Ramos (cell line): ENCODE measurements at regions not wholly inside any gene's neighbourhood (a gene's known extent, or its start where the extent isn't known, plus 50 kb on each side); places are given as distances from the start of the nearest gene placed in this dataset.

Experiments used
- in situ Hi-C: fragments of 300-500 bp; cut with MboI; formaldehyde crosslinking; loops from one replicate; pipeline ENCODE4 v1.14.3; 2022; ENCODE audit warnings: low sequenced_read_pairs; ENCODE audit not compliant: unreplicated experiment

GRCh38 chr3:72698154-72698917, 149.9 kb downstream of the SHQ1 start:
- in situ Hi-C loops, result no loop called here

GRCh38 chr3:72697717-72698116, 150.5 kb downstream of the SHQ1 start:
- in situ Hi-C loops, result no loop called here

- in situ Hi-C loops, result no loop called here
Observed at GRCh38 chr3:72696815-72697214, 151.4 kb downstream of the SHQ1 start.

GRCh38 chr3:72694398-72694797, 153.8 kb downstream of the SHQ1 start:
- in situ Hi-C loops, result no loop called here

- in situ Hi-C loops, result no loop called here
Observed at GRCh38 chr3:72692990-72693389, 155.3 kb downstream of the SHQ1 start.

GRCh38 chr3:72690629-72691028, 157.6 kb downstream of the SHQ1 start:
- in situ Hi-C loops, result no loop called here

GRCh38 chr3:72682936-72683452, 165.3 kb downstream of the SHQ1 start:
- in situ Hi-C loops, result no loop called here

- in situ Hi-C loops, result no loop called here
Observed at GRCh38 chr3:72681598-72681997, 166.6 kb downstream of the SHQ1 start.

GRCh38 chr3:72680766-72681165, 167.5 kb downstream of the SHQ1 start:
- in situ Hi-C loops, result no loop called here

GRCh38 chr3:72679540-72680198, 168.6 kb downstream of the SHQ1 start:
- in situ Hi-C loops, result loop anchor here (10.0 kb wide), 1 partner anchor 405 kb away; no protein-coding TSS in a partner anchor

- in situ Hi-C loops, result loop anchor here (10.0 kb wide), 1 partner anchor 406 kb away; no protein-coding TSS in a partner anchor
Observed at GRCh38 chr3:72678867-72679266, 169.4 kb downstream of the SHQ1 start.

GRCh38 chr3:72678380-72678779, 169.9 kb downstream of the SHQ1 start:
- in situ Hi-C loops, result loop anchor here (10.0 kb wide), 1 partner anchor 406 kb away; no protein-coding TSS in a partner anchor

- in situ Hi-C loops, result loop anchor here (10.0 kb wide), 1 partner anchor 410 kb away; no protein-coding TSS in a partner anchor
Observed at GRCh38 chr3:72675243-72675642, 173.0 kb downstream of the SHQ1 start.

- in situ Hi-C loops, result loop anchor here (10.0 kb wide), 1 partner anchor 412 kb away; no protein-coding TSS in a partner anchor
Observed at GRCh38 chr3:72673011-72673771, 175.1 kb downstream of the SHQ1 start.

- in situ Hi-C loops, result loop anchor here (5.0 kb wide), 1 partner anchor 153 kb away; no protein-coding TSS in a partner anchor
Observed at GRCh38 chr3:72669224-72669623, 179.0 kb downstream of the SHQ1 start.

GRCh38 chr3:72666447-72666755, 181.8 kb downstream of the SHQ1 start:
- in situ Hi-C loops, result loop anchor here (5.0 kb wide), 1 partner anchor 156 kb away; no protein-coding TSS in a partner anchor

- in situ Hi-C loops, result loop anchor here (5.0 kb wide), 1 partner anchor 156 kb away; no protein-coding TSS in a partner anchor
Observed at GRCh38 chr3:72665701-72666446, 182.4 kb downstream of the SHQ1 start.

- in situ Hi-C loops, result loop anchor here (5.0 kb wide), 1 partner anchor 157 kb away; no protein-coding TSS in a partner anchor
Observed at GRCh38 chr3:72665103-72665502, 183.1 kb downstream of the SHQ1 start.

- in situ Hi-C loops, result no loop called here
Observed at GRCh38 chr3:72664184-72664975, 183.9 kb downstream of the SHQ1 start.
